HG03108 (cell line): ENCODE measurements at regions not wholly inside any gene's neighbourhood (a gene's known extent, or its start where the extent isn't known, plus 50 kb on each side); places are given as distances from the start of the nearest gene placed in this dataset.
"Not testable (repeated sequence)": the region's sequence is repeated elsewhere in the genome, so short reads cannot be mapped to it uniquely, and the experiment has no call there.

Source experiments
- ATAC-seq: cut with Tn5 transposase; IDR thresholded peaks from one replicate; pipeline ENCODE4 v1.9.1; 2021; ENCODE audit warnings: moderate library complexity; ENCODE audit not compliant: unreplicated experiment

GRCh38 chr7:12456506-12456905 is 52.8 kb upstream of the VWDE start:
- no peak for ATAC-seq

- peak; percentile 91 for ATAC-seq
Measured at GRCh38 chr7:12458520-12459131, 55.0 kb upstream of the VWDE start.

GRCh38 chr7:12467837-12468236 is 64.2 kb upstream of the VWDE start:
- ATAC-seq = no peak

GRCh38 chr7:12469568-12469967 is 65.9 kb upstream of the VWDE start:
- ATAC-seq = no peak

- no peak for ATAC-seq
Measured at GRCh38 chr7:12470930-12471329, 67.3 kb upstream of the VWDE start.

- no peak for ATAC-seq
Measured at GRCh38 chr7:12474035-12474434, 70.4 kb upstream of the VWDE start.

- no peak for ATAC-seq
Measured at GRCh38 chr7:12475362-12476063, 71.8 kb upstream of the VWDE start.

GRCh38 chr7:12477620-12478019 is 74.0 kb upstream of the VWDE start:
- no peak for ATAC-seq

- peak; percentile 92 for ATAC-seq
Measured at GRCh38 chr7:12481722-12482121, 78.1 kb upstream of the VWDE start.

GRCh38 chr7:12485845-12486244 is 82.2 kb upstream of the VWDE start:
- no peak for ATAC-seq

GRCh38 chr7:12488341-12488740 is 82.2 kb upstream of the SCIN start:
- ATAC-seq = no peak

- ATAC-seq = no peak
Measured at GRCh38 chr7:12490107-12490688, 80.3 kb upstream of the SCIN start.

- no peak for ATAC-seq
Measured at GRCh38 chr7:12490940-12491339, 79.6 kb upstream of the SCIN start.

GRCh38 chr7:12491526-12491925 is 79.0 kb upstream of the SCIN start:
- ATAC-seq = no peak

GRCh38 chr7:12493407-12493806 is 77.1 kb upstream of the SCIN start:
- ATAC-seq = no peak

GRCh38 chr7:12493863-12494686 is 76.4 kb upstream of the SCIN start:
- ATAC-seq = no peak

GRCh38 chr7:12494687-12495024 is 75.9 kb upstream of the SCIN start:
- ATAC-seq = no peak

GRCh38 chr7:12496901-12497674 is 73.4 kb upstream of the SCIN start:
- not testable (repeated sequence) for ATAC-seq

- ATAC-seq = no peak
Measured at GRCh38 chr7:12504149-12504548, 66.4 kb upstream of the SCIN start.

GRCh38 chr7:12508005-12508404 is 62.5 kb upstream of the SCIN start:
- no peak for ATAC-seq

- no peak for ATAC-seq
Measured at GRCh38 chr7:12508554-12508953, 62.0 kb upstream of the SCIN start.
